ENCODE measurements at regions not wholly inside any gene's neighbourhood (a gene's known extent, or its start where the extent isn't known, plus 50 kb on each side); places are given as distances from the start of the nearest gene placed in this dataset.

DNA sequence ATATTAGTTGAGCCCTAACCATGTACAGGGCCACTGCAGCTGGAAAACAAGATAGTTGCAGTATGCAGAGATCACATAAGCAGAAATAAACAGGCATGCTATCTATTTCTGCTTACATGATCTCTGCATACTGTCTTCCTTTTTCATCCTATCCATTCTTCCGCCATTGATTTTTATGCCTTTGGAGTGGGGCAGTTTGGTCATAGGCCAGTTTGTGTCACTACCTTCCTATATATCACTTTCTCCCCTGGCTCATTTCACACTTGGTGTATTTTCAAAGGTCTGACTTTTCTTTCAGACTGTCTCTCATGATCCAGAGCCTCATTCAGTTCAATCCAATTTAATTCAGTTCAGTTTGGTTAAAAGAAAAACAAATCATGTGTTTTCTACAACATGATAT, 829.6 kb downstream of the KCNA4 start:
- H3K9me2 ChIP-seq (replicated peaks; ENCODE audit: control insufficient read depth, low read length) = no peaks in the 10 kb centered on the region
- H3K4me2 ChIP-seq (ENCODE audit: low read length) = no peak overlapping the region
- H3K9me3 ChIP-seq (ENCODE audit: control insufficient read depth, insufficient read depth, low read length) = no peaks in the 10 kb centered on the region
- no peaks in the 10 kb centered on the region for H3K4me1 ChIP-seq (ENCODE audit: control insufficient read depth, low read length)
- no peaks in the 10 kb centered on the region for H3F3A ChIP-seq (ENCODE audit: control insufficient read depth, insufficient read depth)
- H4K20me1 ChIP-seq (ENCODE audit: control insufficient read depth, insufficient read depth, low read depth, low read length) = no peaks in the 10 kb centered on the region
- no peak overlapping the region for H3K27ac ChIP-seq (ENCODE audit: low read depth, low read length)
- H3K79me2 ChIP-seq (ENCODE audit: control insufficient read depth, low read length) = no peaks in the 10 kb centered on the region
- no peaks in the 10 kb centered on the region for H3K27me3 ChIP-seq (ENCODE audit: control insufficient read depth, low read length)
- TF ChIP-seq EZH2phosphoT487 (IDR thresholded peaks at IDR 0.05; ENCODE audit: borderline replicate concordance, low read length) = no peak
- TF ChIP-seq, protein P1, sequence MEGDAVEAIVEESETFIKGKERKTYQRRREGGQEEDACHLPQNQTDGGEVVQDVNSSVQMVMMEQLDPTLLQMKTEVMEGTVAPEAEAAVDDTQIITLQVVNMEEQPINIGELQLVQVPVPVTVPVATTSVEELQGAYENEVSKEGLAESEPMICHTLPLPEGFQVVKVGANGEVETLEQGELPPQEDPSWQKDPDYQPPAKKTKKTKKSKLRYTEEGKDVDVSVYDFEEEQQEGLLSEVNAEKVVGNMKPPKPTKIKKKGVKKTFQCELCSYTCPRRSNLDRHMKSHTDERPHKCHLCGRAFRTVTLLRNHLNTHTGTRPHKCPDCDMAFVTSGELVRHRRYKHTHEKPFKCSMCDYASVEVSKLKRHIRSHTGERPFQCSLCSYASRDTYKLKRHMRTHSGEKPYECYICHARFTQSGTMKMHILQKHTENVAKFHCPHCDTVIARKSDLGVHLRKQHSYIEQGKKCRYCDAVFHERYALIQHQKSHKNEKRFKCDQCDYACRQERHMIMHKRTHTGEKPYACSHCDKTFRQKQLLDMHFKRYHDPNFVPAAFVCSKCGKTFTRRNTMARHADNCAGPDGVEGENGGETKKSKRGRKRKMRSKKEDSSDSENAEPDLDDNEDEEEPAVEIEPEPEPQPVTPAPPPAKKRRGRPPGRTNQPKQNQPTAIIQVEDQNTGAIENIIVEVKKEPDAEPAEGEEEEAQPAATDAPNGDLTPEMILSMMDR (IDR thresholded peaks at IDR 0.05; ENCODE audit: low read depth, low read length, poor library complexity, severe bottlenecking) = no peak
- H3K4me3 ChIP-seq (ENCODE audit: low read length) = no peak overlapping the region
- H3K36me3 ChIP-seq (ENCODE audit: control insufficient read depth, low read length) = no peaks in the 10 kb centered on the region

GRCh38 chr11:29184939-29185890, 831.6 kb downstream of the KCNA4 start:
- H4K20me1 ChIP-seq (ENCODE audit: control insufficient read depth, insufficient read depth, low read depth, low read length) = no peaks in the 10 kb centered on the region
- H3K36me3 ChIP-seq (ENCODE audit: control insufficient read depth, low read length) = no peaks in the 10 kb centered on the region
- no peaks in the 10 kb centered on the region for H3K4me1 ChIP-seq (ENCODE audit: control insufficient read depth, low read length)
- H3K9me2 ChIP-seq (replicated peaks; ENCODE audit: control insufficient read depth, low read length) = no peaks in the 10 kb centered on the region
- H3F3A ChIP-seq (ENCODE audit: control insufficient read depth, insufficient read depth) = no peaks in the 10 kb centered on the region
- H3K4me3 ChIP-seq (ENCODE audit: low read length) = no peak overlapping the region
- H3K9me3 ChIP-seq (ENCODE audit: control insufficient read depth, insufficient read depth, low read length) = no peaks in the 10 kb centered on the region
- no peaks in the 10 kb centered on the region for H3K79me2 ChIP-seq (ENCODE audit: control insufficient read depth, low read length)
- TF ChIP-seq EZH2phosphoT487 (IDR thresholded peaks at IDR 0.05; ENCODE audit: borderline replicate concordance, low read length) = no peak
- TF ChIP-seq, protein P1 (IDR thresholded peaks at IDR 0.05; ENCODE audit: low read depth, low read length, poor library complexity, severe bottlenecking) = no peak
- H3K27ac ChIP-seq (ENCODE audit: low read depth, low read length) = no peak overlapping the region
- no peaks in the 10 kb centered on the region for H3K27me3 ChIP-seq (ENCODE audit: control insufficient read depth, low read length)
- H3K4me2 ChIP-seq (ENCODE audit: low read length) = no peak overlapping the region

GRCh38 chr11:29183301-29183700, 833.5 kb downstream of the KCNA4 start:
- Histone ChIP-seq H3K9me2 (replicated peaks; ENCODE audit: control insufficient read depth, low read length) (no peaks in the 10 kb centered on the region), H3K79me2 (ENCODE audit: control insufficient read depth, low read length) (no peaks in the 10 kb centered on the region), H3K27ac (ENCODE audit: low read depth, low read length) (no peak overlapping the region), H3F3A (ENCODE audit: control insufficient read depth, insufficient read depth) (no peaks in the 10 kb centered on the region), H3K4me1 (ENCODE audit: control insufficient read depth, low read length) (no peaks in the 10 kb centered on the region), H3K4me2 (ENCODE audit: low read length) (no peak overlapping the region), H3K36me3 (ENCODE audit: control insufficient read depth, low read length) (no peaks in the 10 kb centered on the region), H3K27me3 (ENCODE audit: control insufficient read depth, low read length) (no peaks in the 10 kb centered on the region), H4K20me1 (ENCODE audit: control insufficient read depth, insufficient read depth, low read depth, low read length) (no peaks in the 10 kb centered on the region), H3K4me3 (ENCODE audit: low read length) (no peak overlapping the region), H3K9me3 (ENCODE audit: control insufficient read depth, insufficient read depth, low read length) (no peaks in the 10 kb centered on the region)
- TF ChIP-seq, protein P1 (IDR thresholded peaks at IDR 0.05; ENCODE audit: low read depth, low read length, poor library complexity, severe bottlenecking) = no peak
- no peak for TF ChIP-seq EZH2phosphoT487 (IDR thresholded peaks at IDR 0.05; ENCODE audit: borderline replicate concordance, low read length)

All from DOHH2 (cell line).